ENCODE measurements at regions not wholly inside any gene's neighbourhood (a gene's known extent, or its start where the extent isn't known, plus 50 kb on each side); places are given as distances from the start of the nearest gene placed in this dataset.

DNA sequence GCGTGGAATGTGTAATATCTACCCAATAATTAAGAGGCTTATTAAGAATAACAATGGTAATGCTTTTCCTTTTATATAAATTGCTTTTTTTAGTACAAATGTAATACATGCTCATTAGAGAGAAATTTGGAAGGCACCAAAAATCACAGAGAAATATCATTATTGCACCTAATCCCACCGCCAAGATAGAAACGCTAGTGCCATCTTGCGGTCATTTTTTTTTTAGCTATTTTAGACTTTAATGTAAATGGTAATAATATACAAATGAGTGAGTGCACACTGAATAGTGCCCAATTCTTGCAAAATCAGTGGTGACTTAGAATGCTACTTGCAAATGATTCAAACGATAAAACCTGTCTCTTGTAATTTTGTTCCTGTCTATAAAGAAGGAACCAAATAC is 576.8 kb upstream of the TMEM132C start:
- Mint-ChIP-seq H3K4me1 (no peaks in the 10 kb centered on the region), H3K9me3 (no peaks in the 10 kb centered on the region), H3K36me3 (ENCODE audit: low read depth) (no peaks in the 10 kb centered on the region), H3K27ac (no peak overlapping the region), H3K4me3 (no peak overlapping the region), H3K27me3 (no peaks in the 10 kb centered on the region)
- ATAC-seq (ENCODE audit: low read depth) (no peak), DNase-seq (no peak)
- intact Hi-C loops (cut with micrococcal nuclease) = no loop called here
- CTCF ChIA-PET = interaction anchor here (1.1 kb wide), 1 partner anchor 13 kb away, joined by 3 read pairs; no protein-coding TSS in a partner anchor
- TF ChIP-seq, protein P1, sequence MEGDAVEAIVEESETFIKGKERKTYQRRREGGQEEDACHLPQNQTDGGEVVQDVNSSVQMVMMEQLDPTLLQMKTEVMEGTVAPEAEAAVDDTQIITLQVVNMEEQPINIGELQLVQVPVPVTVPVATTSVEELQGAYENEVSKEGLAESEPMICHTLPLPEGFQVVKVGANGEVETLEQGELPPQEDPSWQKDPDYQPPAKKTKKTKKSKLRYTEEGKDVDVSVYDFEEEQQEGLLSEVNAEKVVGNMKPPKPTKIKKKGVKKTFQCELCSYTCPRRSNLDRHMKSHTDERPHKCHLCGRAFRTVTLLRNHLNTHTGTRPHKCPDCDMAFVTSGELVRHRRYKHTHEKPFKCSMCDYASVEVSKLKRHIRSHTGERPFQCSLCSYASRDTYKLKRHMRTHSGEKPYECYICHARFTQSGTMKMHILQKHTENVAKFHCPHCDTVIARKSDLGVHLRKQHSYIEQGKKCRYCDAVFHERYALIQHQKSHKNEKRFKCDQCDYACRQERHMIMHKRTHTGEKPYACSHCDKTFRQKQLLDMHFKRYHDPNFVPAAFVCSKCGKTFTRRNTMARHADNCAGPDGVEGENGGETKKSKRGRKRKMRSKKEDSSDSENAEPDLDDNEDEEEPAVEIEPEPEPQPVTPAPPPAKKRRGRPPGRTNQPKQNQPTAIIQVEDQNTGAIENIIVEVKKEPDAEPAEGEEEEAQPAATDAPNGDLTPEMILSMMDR (IDR thresholded peaks at IDR 0.05) = no peak
- POLR2A ChIA-PET = no interaction called here

DNA sequence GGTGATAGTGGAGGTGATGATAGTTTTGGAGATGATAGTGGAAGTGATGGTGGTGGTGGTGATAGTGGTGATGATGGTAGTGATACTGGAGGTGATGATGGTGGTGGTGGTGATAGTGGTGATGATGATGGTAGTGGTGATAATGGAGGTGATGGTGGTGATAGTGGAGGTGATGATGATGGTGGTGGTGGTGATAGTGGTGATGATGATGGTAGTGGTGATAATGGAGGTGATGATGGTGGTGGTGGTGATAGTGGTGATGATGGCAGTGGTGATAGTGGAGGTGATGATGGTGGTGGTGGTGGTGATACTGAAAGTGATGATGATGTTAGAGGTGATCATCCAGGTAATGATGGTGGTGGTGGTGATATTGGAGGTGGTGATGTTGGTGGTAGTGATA is 570.0 kb upstream of the TMEM132C start:
- H3K4me1 Mint-ChIP-seq = no peaks in the 10 kb centered on the region
- CTCF ChIA-PET = no interaction called here

DNA sequence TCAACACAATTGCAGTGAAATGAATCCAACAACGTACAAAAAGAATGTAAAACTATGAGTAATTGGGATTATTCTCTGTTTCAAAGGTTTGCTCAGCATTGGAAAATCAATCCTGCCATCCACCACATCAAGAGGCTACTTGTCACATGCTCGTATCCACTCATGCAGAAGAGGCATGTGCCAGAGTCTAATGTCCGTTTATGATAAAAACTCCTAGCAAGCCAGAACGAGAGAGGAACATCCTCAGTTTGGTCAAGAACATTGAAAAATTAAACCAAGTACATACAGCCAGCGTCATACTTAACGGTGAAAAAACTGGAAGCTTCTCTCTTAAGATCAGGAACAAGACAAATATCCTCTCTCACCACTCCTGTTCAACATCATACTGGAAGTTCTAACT is 563.9 kb upstream of the TMEM132C start:
- TF ChIP-seq, protein P1 (IDR thresholded peaks at IDR 0.05) = no peak
- no peak overlapping the region for H3K4me3 Mint-ChIP-seq
- H3K27ac Mint-ChIP-seq = no peak overlapping the region
- ChIA-PET CTCF (no interaction called here), POLR2A (no interaction called here)
- no peaks in the 10 kb centered on the region for H3K36me3 Mint-ChIP-seq (ENCODE audit: low read depth)
- DNase-seq = no peak
- no peaks in the 10 kb centered on the region for H3K4me1 Mint-ChIP-seq
- intact Hi-C loops (cut with micrococcal nuclease) = no loop called here
- no peak for ATAC-seq (ENCODE audit: low read depth)
- H3K9me3 Mint-ChIP-seq = no peaks in the 10 kb centered on the region
- H3K27me3 Mint-ChIP-seq = no peaks in the 10 kb centered on the region

More for the DNA sequence above, 570.0 kb upstream of the TMEM132C start:
- Mint-ChIP-seq H3K27me3 (no peaks in the 10 kb centered on the region), H3K9me3 (no peaks in the 10 kb centered on the region), H3K27ac (no peak overlapping the region), H3K4me3 (no peak overlapping the region), H3K36me3 (ENCODE audit: low read depth) (no peaks in the 10 kb centered on the region)
- intact Hi-C loops (cut with micrococcal nuclease) = no loop called here
- no peak for ATAC-seq (ENCODE audit: low read depth)
- no peak for DNase-seq
- POLR2A ChIA-PET = no interaction called here
- TF ChIP-seq, protein P1 (IDR thresholded peaks at IDR 0.05) = no peak

DNA sequence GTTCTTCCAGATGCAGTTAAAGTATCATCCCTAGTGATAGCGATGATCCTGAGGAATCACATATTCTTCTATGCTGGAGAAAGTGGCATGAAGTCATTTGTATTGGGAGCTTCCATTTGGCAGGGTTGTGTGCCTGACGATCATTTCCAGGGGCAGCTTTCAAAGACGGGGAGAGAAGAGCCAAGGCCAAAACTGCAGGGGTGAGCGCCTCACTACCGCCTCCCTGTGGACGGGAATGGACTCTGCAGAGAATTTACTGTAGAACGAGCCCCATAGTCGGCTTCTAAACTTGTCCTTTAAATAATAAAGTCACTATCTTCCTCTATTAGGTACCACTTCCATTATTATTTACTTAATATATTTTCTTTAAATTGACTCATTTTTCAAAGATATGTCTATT is 555.9 kb upstream of the TMEM132C start:
- POLR2A ChIA-PET = no interaction called here
- DNase-seq = no peak
- no peaks in the 10 kb centered on the region for H3K36me3 Mint-ChIP-seq (ENCODE audit: low read depth)
- H3K4me1 Mint-ChIP-seq = no peaks in the 10 kb centered on the region
- no peaks in the 10 kb centered on the region for H3K27me3 Mint-ChIP-seq
- no peak overlapping the region for H3K4me3 Mint-ChIP-seq
- CTCF ChIA-PET = no interaction called here
- no peak for ATAC-seq (ENCODE audit: low read depth)
- H3K27ac Mint-ChIP-seq = no peak overlapping the region
- H3K9me3 Mint-ChIP-seq = peaks cover 2% of the 10 kb centered on the region
- TF ChIP-seq, protein P1 (IDR thresholded peaks at IDR 0.05) = no peak
- intact Hi-C loops (cut with micrococcal nuclease) = no loop called here

DNA sequence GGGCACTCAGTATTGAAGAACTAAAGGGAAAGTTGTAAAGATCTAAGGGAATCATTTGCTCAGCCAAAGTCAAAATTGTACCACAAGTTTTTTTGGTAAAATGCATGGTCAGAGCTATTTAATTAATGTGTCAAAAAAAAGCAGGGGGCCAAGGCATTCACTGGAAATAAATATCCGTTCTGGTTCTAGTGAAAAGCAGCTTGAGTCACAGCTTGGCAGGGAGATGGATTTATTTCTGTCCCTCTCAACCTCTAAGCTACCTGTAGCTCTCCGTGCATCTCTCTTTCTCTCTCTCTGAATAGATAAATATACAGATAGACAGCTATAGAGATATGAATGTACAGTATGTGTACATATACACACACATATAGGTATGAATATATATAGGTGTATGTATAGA is 554.4 kb upstream of the TMEM132C start:
- ChIA-PET CTCF (no interaction called here), POLR2A (no interaction called here)
- no peaks in the 10 kb centered on the region for H3K27me3 Mint-ChIP-seq
- TF ChIP-seq, protein P1 (IDR thresholded peaks at IDR 0.05) = no peak
- no peaks in the 10 kb centered on the region for H3K4me1 Mint-ChIP-seq
- H3K4me3 Mint-ChIP-seq = no peak overlapping the region
- intact Hi-C loops (cut with micrococcal nuclease) = no loop called here
- DNase-seq (no peak), ATAC-seq (ENCODE audit: low read depth) (no peak)
- no peak overlapping the region for H3K27ac Mint-ChIP-seq
- H3K9me3 Mint-ChIP-seq = peaks cover 2% of the 10 kb centered on the region
- no peaks in the 10 kb centered on the region for H3K36me3 Mint-ChIP-seq (ENCODE audit: low read depth)

All from activated B cell treated with CpG ODN at 0.5 μM for 24 hours (primary cell).